ENCODE measurements at regions not wholly inside any gene's neighbourhood (a gene's known extent, or its start where the extent isn't known, plus 50 kb on each side); places are given as distances from the start of the nearest gene placed in this dataset.

DNA sequence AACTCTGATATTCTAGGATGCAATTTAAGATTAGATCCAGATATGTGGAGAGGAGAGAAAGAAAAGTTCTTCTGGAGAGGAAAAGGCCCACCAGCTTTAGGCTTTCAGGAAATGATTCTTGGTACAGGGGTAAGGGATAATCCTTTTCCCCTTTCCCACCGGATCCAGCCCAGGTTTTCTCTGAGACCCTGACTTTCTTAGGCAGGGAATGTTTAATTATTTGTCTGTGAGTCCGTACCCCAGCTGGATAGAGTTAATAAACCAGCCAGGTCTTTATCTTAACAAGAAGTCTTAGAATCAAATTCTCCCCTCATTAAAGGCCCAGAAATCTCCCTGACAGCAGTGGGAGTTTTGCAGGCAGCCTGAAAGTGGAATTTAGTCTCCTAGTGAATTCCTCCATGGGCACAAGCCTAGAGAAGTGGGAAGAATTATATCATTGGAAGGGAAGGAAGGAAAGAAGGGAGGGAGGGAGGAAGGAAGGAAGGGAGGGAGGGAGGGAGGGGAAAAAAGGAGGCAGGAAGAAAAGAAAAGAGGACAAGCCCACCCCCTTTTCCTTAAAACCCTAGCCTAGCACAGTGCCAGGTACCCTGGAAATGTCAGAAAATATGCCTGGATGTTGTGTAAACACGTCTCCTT lies 189.0 kb downstream of the PLPP3 start:
- no peak for DNase-seq

DNA sequence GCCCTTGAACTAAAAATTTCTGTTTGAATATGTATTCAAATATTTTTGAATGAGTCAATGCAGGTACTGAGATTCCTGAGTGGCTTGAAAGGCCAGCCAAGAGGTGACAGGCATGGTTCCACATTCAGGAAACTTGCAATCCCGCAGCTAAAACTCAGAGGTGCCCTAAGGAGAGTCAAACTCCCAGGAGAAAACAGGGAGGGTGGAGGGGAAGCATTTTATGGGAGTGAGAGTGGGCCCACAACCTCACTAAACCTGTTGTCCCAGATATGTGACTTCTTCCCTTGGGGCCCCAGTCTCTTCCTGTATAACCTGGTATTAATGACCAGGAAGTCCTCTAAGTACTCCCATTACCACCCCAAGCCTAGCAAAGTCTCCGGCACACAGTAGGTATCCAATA lies 189.6 kb downstream of the PLPP3 start:
- no peak for DNase-seq

DNA sequence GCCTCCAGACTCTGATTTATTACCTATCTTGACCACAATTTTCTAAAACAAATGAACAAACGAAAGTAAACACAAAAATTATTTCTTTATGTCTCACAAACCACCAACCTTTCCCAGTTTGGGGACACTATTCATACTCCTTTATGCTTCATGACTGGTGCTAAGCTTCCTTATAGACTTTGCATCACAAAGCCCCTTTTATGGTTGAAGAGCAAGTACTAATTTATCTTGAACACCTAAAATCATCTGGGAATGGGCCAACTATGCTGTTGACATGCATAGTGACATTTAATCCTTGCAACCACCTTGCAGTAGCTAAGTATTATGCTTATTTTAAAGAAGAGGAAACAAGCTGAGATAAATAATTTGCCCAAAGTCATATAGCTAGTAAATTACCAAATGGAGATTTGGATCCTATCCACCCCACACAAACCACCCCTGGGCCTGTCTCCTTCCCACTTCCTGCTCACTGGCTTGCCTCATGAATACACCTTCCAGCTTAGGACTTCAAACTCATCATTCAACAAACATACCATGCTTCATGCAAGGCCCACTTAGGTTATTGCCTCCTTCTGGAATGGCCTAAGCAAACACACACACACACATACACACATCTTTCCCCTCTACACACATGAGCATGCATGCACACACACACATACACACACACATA lies 192.2 kb downstream of the PLPP3 start:
- no peak for DNase-seq

DNA sequence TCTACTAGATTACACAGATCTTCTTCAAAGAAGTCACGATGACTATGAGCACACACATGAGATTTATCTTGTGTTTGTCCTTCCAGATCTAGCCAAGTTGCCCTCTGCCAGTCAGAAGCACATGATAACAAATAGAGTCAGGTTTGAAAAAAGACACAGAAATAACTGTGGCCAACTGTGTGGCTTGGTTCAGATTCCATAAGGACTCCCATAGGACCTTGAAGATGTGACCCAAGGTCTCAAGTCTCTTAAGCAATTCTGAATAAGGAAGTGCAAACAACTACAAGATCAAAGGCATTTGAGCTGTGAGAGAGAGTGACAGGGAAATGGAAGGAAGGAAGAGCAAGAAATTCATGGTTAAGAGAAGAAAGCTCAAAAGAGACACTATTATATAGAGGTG lies 194.0 kb downstream of the PLPP3 start:
- DNase-seq, result no peak

DNA sequence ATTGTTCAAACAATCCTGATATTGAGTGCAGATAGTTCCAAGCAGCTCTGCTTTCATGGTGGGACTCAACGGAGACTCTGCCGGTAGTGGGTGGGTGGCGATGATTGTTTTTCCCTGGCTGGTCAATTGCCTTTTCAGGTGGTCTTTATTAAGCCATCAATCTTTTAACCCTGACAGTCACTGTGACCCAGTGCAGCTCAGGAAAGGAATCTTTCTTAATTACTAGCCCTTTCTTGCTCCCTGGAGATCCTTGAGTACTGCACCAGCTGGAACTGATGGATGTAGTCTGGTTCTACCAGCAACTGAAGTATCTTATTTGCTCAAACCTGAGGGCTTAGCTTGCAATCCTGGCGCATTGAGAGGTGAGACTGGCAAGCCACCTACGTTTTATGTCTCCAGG lies 196.4 kb downstream of the PLPP3 start:
- no peak for DNase-seq

DNA sequence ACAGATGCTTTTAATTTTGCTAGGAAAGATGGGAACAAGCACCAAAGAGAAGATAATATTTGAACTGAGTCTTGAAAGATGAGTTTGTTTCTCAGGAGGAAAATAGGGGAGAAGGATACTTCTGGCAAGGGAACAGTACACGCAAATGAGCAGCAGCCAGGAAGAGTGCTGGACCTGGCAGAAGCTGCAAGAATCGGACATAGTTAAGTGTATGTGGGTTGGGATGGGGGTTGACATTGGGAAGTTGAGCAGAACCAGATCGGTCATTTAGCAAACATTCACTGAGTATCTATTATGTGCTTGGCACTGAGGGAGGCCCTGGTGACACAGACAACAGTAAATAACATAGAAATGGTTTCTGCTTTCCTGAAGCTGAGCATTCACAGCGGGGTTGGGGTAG lies 198.8 kb downstream of the PLPP3 start:
- no peak for DNase-seq

DNA sequence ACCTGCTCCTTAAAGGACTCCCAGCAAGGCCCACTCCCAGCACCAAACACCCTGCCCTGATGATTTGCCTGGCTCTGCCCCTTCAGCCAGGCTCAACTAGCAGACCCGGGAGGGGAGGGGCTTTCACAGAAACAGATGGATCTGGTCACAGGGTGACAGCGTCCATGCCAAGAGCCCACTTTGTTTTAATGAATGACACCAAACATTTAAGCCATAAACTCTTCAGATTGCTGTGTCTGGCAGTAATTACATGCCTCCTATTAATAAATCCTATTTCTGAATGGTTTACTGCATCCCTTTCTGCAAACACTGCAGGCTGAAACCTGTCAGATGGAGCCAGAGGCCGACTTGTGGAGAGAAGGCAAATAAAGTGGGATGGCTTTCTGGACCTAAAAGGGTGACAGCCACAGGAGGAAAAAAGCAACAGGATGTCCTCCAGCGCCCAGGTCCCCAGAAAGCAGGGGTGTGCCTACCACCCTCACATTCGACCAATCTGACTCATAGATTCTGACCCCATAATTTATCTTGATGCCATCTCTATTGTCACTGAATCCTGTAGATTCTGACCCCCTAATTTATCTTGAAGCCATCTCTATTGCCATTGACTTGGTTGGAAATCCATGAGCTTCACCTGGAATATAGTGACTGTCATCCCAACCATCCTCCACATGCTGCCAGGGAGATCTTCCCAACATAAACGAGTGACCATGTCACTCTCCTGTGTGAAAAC lies 200.9 kb downstream of the PLPP3 start:
- no peak for DNase-seq

DNA sequence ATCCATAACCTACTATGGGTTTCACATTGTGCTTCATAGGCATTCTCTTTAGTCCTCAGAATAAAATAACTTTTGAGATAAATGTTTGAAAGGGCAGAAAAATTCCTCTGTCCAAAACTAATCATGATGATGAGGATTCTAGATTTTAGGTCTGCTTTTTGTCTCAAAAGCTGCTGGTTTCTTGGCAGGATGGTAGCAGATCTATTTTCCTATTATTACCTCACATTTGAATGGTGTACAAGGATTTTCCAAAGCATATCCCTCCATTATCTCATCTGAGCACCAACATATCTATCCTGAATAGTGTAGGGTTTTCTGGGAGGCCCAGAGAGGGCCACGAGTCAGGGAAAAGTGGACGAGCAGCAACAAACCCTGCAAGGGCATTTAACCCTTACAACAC lies 201.9 kb downstream of the PLPP3 start:
- no peak for DNase-seq

DNA sequence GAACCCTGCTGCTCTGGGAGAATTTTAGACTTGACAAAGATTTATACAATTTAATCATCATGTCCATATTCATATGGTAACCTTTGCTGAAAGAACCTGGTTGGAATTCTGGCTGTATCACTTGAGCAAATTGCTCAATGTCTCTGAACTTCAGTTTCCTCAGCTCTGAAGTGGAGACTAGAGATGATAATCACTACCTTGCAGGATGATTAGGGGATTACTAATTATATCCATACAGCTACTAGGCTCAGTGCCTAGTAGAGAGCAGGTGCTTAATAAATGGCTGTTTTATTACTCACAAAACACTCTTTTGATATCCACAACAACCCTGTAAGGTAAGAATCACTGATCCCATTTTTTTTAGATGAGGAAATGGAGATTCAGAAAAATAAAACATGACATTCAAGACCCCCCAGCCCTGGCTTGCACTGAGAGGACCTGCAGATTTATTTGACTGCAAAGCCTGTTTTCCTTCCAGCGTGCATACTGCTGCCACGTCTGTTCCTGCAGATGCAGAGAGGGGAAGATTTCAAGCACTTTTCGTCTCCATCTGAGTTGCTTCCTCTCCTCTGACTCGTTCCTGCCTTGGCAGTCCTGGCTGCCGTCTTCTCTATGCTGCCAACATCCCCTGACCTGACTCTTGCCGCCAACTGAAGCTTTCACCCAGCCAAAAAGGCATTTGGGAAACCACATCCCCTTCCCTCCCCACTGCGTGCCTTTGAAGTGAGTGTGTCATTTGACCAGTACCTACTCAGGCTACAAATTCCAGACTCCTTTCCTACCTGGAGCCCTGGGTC lies 203.0 kb downstream of the PLPP3 start:
- no peak for DNase-seq

DNA sequence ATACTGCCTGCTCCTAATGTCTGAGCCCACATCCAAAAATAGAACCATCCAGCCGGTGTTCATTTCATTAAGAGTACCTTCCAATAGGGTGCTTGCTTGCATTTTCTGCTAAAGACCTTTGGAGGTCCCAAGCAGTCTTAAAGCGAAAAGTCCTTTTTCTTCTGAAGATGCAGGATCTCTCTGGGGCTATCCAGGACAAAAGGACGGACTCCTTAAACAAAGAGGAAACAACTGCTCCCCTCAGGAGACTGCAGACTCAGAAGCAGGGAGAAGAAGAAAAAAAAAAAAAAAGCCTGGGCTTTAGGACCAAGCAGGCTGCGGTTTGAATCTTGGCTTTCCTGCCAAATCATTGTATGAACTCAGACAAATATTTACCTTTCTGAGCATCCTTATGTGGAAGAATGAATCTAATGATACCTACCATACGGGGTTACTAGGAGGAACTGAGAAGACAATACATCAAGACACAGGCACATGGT lies 204.0 kb downstream of the PLPP3 start:
- no peak for DNase-seq

DNA sequence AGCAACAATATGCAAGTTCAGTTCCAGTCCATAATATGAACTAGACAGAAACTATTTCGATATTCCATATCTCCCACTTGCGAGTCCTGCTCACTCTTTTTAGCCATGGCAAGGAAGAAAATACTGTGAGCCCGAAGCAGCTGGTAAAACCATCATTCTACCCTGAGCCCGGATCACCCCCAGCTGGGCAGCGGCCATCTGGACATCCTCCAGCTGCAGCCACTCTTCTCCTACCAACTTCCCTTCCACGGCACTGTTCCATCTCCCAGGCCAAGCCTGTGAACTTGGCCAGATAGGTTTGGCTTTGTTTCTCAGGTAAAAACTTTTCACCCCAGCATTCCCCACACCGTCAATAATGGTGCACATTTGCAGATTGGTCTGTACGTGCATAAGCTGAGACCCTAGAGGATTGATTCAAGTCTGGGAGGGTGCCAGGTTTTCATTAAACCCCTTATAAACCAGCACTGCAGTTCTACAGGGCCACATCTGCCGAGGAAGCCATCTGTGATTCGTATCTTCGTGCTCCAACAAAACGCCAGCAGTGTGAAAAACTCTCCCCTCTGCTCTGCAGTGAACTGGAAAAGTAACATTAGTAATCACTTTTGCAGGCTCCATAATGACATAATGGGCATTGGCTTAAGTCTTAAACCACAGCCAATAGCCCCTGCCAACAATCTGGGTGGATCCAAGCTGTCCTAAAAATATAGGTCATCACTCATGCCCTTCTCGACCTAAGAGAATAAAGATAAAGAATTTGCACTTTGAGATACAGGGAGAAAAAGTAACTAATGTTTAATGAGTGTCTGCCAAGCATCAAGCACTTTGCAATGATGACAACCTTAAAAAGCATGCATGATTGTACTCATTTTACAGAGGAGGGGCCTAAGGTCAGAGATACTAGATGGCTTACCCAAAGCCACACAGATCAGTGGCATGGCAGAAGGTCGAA lies 205.1 kb downstream of the PLPP3 start:
- no peak for DNase-seq

DNA sequence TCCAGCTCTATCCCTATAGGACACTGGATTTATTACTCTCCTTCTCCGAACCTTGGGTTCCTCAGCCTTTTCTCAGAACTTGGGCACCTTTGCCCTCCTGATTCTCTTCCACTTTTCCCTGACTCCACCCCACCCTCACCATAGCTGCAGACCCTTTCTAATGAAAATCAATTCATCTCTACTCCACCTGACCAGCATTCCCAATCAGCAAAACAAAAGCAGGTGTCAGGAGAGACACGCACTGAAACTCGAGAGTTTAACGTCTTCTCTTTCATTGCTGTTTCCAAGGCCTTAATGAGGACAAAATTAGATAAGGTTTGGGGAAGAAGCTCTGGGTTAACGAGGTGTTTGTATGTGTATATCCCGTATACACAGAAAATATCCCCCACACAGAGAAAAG lies 208.8 kb downstream of the PLPP3 start:
- no peak for DNase-seq

DNA sequence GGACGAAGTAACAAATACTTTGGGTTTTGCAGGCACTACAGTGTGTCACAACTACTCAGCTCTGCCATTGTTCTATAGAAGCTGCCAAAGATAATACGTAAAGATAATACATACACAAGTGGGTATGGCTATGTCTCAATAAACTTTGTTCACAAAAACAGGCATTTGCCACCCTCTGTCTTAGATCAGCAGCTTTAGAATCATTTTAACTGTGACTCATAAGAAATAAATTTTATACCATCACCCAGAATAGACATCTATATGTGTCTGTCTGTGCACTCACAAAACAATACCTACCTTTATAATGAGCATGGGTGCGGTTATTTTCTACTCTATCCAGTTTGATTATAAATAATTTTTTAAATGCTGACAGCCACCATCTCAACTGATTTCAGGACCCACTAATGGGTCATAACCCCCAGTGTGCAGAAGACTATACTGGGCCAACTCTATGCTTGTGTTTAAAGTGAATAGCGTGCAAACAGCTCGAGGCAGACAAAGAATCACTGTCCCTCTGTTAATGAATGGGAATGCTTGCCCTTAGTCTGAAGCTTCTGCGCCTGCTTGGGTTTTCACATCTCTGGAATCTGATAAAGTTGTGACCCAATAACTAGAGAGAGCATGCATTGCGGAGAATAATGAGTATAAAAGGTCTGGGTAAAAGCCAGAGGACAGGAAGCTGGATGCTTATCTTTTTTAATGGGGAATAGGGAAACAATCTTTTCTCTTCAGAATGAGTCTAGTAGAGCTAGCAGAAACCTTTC lies 216.2 kb downstream of the PLPP3 start:
- no peak for DNase-seq

DNA sequence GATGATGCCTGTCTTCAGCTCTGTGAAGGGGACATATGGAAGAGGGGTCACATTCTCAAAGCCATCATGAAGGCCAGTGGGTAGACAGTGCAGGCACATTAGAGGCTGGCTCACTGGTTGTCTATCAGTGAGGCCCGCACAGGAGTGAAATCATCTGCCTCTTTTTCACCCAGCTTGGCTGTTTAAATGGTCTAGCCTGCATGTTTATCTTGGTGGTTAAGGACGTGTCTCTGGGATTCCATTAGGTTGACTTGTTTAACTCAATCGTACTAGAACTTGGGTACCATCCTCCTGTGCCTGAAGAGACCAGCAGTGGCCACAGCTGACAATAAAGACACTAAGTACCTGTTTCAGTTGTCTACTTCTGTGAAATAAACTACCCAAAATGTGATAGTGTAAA lies 219.3 kb downstream of the PLPP3 start:
- no peak for DNase-seq

DNA sequence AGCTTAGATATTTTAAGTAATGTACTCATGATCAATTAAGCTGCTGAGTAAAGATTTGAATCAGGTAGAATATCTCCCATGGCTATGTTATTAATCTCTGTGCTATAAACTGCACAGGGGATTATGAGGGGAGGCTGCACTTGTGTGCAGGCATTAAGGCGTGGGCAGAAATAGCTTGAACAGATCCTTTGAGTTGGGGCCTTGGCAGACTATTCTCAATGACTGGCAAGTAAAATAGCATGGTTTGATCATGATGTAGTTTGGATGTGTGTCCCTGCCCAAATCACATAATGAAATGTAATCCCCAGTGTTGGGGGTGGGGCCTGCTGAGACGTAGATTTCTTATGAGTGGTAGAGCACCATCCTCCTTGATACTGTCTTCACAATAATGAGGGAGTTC lies 220.3 kb downstream of the PLPP3 start:
- DNase-seq, result no peak

DNA sequence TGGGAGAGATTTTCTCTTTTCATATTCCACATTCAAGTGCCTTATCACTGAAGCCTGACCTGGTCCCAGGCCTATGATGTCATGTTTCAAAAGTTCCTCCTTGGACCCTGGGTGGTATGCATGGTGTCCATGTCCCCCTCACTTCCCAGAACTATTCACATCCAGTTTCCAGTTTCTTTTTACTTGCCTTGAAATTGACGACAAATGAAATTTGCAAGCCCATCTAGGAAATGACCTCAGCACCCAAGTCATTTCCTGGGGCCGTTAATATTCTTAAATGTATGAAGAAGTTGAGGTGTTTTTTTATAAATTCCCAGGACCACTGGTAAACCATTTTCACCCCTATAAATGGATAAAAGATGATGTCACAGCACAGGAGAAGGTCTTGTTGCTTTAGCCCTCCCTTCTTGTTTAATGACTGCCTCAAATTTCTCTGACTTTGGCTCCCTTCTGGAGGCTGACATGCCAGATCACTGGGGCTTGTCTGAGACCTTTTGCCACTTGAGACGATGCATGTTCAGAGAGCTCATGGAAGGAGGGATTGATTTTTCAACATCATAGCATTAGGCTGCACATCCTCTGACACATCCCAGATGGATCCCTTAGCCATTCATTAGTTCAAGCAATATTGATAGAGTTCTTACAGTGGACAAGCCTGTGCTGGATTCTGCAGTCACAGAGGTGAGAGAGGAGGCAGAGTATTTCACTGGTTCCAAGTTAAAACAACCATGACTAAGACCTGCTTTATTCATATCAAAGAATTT lies 221.3 kb downstream of the PLPP3 start:
- DNase-seq, result no peak

DNA sequence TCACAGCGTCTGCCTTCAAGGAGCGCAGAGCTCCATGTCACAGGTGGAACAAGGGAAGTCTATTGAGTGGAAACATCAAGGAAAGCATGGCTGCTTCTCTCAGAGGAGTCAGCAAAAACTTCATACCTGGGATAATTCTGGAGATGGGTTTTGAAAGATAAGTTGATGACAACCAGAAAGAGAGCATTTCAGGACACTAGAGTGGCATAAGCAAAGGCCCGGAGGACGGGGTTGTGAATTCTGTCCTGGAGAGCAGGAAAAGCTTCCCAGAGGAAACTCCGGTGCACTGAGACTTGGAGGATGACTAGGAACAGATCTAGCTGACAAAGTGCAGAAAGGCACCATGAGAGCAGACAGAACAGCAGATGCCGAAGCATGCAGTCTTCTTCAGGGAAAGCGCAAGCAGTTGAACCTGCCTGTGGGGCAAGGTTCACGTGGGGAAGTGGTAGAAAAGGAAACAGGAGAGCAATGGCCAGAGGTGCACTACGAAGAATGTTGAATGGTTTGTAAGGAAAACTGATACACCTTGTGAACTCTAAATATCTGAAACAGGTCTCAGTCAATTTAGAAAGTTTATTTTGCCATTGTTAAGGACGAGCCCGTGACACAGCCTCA lies 222.9 kb downstream of the PLPP3 start:
- no peak for DNase-seq

DNA sequence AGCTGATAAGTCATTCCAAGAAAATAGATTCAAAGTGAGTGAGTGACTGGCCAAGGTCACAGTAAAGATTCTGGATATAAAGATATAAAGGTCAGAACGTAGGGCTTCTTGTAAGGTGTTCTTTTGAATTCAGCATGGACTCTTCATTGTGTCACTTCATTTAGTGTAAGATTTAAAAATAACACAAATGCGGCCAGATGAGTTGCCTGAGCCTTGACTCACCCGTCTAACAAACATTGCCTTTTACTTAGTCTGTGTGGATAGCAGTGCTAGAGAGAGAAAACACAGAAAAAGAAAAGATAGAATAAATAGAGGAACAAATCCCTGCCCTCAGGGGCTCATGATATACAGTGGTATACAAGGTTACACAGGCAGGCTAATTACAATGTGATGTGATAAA lies 223.4 kb downstream of the PLPP3 start:
- DNase-seq, result no peak

DNA sequence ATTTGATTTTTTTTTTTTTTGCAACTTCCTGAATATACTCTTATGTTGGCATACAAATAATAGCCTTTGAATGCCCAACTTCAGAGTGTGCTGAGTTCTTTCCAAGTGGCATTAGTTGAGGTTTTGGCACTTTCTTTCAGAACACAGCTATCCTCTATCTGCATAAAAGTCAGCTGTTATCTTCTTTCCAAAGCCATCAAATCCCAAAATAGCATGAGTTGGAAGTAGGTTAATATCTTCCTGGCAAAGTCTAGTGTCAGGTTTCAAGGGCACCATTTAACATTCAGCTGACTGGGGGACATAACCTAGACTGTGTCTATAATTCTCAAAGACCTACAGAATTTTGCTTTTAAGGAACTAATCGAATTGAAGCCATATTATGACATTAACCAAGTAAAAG lies 223.9 kb downstream of the PLPP3 start:
- no peak for DNase-seq

DNA sequence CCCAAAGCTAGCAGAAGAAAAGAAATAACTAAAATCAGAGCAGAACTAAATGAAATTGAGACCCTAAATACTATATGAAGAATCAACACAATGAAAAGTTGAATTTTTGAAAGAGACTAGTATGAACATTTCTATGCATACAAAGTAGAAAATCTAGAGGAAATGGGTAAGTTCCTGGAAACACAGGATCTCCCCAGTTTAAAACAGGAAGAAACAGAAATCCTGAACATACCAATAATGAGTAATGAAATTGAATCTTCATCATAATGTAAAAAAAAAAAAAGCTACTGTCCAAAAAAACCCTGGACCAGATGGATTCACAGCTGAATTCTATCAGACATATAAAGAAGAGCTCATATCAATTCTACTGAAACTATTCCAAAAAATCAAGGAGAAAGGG lies 233.5 kb downstream of the PLPP3 start:
- no peak for DNase-seq

Measured in stimulated activated CD4-positive, alpha-beta T cell treated with anti-CD3 and anti-CD28 coated beads, Interleukin-2, amount 100 ng/mL, for 24 hours (primary cell).